Stimulated activated CD8-positive, alpha-beta memory T cell treated with anti-CD3 and anti-CD28 coated beads, Interleukin-15, amount 100 ng/mL, for 4 hours (primary cell): ENCODE measurements at regions not wholly inside any gene's neighbourhood (a gene's known extent, or its start where the extent isn't known, plus 50 kb on each side); places are given as distances from the start of the nearest gene placed in this dataset.
"Not testable (repeated sequence)": the region's sequence is repeated elsewhere in the genome, so short reads cannot be mapped to it uniquely, and the experiment has no call there.

Source experiments
- DNase-seq, 2 donors: peaks; one replicate each; pipeline ENCODE4 v3.0.0-alpha.2; 2020; ENCODE audit warnings: low read depth in 2 of 2

- DNase-seq: no peak
These were observed 435.5 kb downstream of the DTWD2 start for GRCh38 chr5:118552731-118553360.

GRCh38 chr5:118552146-118552545 is 436.2 kb downstream of the DTWD2 start:
- no peak for DNase-seq

- DNase-seq: no peak
These were observed 436.6 kb downstream of the DTWD2 start for GRCh38 chr5:118551716-118552115.

DNA sequence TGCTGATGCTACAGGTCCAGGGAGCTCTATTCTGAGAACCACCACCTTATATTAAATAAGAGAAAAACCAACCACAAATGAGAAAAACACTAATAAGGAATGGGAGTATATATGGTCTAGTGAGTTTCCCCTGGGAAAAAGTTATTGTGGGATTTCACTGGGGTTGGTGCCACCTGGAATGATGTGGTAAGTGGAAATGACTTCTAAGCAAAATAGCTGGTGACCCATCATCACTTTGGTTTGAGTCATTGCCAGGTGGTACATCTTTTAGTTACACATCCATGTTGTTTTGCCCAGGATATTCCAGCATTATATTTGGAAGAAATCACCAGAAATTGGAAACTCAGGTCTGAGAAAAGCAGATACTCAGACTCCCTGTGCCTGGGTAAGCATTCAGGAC is 437.3 kb downstream of the DTWD2 start:
- no peak for DNase-seq

GRCh38 chr5:118548761-118549720 is 439.3 kb downstream of the DTWD2 start:
- DNase-seq: no peak

DNA sequence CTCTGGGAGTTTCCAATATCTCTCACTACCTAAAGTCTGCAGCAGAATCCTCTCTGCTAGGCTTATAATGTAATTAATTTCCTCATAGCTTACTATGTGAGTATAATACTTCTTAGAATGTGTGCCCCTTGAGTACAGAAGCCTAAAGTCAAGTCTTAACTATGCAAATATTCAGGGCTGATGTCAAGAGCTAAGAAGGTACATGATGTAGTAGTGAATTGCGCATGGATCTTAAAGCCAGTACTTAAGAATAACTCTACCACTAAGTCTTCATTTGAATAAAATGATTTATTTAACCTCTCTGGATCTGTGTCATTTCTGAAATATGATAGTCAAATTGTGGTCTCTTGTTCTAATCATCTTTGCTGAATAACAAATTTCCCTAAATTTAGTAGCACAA is 442.9 kb downstream of the DTWD2 start:
- DNase-seq: no peak

DNA sequence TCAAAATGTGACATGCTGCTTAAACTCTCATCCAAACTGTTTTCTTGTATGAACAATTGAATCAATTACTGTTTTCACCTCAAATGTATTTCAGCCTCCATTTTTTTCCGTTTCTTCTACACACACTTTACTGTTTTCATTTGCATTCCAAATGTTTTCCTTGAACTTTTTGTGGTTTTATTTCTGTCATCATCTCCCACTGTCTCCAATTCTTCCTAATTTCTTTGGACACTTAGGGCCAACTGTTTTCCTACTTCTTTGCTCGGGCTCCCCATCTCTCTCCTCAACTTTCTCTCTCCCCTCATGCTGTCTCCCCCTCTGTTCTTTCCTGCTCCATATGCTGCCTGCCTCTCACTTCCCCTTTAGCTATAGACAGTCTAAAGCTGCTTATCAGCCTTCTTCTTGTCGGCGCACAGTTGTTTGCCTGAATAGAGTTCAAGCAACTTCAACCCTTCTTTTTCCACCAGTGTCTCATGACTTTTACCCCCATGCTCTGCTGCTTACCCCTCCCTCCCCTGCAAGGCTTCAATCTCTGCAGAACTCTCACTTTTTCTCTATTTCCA is 443.4 kb downstream of the DTWD2 start:
- no peak for DNase-seq

- no peak for DNase-seq
These were observed 454.4 kb downstream of the DTWD2 start for GRCh38 chr5:118533923-118534322.

- DNase-seq: no peak
These were observed 455.2 kb downstream of the DTWD2 start for GRCh38 chr5:118533156-118533555.

DNA sequence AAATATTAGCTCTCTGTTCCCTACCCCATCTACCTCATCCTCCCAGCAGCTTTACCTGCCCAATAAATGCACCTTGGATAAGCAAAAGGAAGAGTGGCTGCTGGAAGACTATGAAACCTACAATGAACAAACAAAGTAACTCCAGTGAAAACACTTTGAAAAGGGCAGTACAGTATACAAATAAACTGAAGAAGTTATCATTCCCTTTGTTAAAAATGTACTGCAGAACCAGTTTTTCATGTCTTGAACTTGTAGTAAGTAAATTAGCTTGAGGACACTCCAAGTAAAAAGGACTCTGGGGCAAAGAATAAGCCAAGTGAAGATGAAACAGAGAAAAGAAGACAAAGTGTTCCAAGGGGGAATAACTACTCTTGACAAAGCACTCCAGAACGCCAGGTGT is 457.1 kb downstream of the DTWD2 start:
- DNase-seq: no peak

GRCh38 chr5:118529361-118530144 is 458.8 kb downstream of the DTWD2 start:
- no peak for DNase-seq

DNA sequence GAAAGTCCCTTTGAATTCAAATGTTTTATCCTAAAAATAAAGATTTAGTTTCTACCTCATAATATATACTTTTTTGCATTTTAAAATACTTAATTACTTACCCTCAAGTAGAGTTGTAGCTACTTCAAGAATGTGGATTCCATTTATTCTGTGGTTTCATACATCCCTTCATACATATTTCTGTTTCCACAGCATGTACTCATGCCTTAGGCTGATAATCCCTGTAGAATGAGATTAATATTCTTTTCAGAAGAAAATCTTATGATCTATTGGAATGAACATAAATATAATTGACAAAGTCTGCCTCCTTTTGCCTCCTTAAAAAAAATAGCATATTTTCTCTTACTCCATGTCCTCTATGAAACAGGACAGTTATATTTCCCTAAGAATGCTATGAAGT is 465.7 kb downstream of the DTWD2 start:
- DNase-seq: no peak

DNA sequence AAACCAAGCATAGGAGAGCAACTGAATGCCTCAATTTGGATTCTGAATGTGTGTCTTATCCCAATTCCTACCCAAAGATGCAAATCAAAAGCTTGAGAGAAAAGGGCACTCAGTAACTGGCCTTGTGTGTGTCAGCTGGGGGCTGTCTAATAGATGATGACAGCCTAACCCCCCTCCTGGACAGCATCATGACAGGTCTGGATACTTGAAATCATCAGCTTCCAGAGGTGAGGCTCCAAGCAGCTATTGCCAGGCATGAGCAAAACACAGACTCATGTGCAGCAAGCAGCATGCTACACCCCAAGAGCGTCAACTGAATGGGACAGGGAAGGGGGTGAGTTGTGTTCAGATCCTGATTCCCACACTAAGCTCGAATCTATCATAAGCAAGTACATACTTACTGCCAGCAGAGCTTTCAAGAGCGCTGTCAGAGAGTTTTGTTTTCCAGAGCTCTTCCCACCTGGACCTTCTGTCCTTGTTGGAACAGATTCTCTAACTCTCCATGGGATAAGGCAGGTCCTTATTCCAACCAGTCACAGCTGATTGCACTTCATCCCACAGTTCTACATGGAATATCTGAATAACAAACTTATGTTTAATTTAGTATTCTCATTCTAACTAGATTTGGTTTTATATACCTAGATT is 467.5 kb downstream of the DTWD2 start:
- DNase-seq: no peak

DNA sequence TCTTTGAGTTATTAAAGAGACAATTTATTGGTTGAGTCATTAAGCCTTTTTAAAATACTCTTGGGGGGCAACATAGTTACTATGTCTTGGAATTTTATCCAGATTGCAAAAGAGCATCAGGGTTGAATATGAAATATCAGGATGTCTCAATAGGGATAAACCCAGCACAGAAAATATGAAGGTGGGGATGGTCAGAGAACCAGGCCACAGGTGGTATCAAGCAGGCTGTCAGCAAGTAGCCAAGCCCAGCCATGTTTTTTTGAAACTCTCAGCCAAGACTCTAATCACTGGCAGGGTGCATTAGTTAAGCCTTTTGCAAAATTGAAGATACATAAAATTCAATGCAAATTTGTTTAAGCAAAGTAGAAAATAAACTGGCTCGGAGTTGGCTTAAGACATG is 468.9 kb downstream of the DTWD2 start:
- no peak for DNase-seq

- DNase-seq: no peak
These were observed 469.6 kb downstream of the DTWD2 start for GRCh38 chr5:118518720-118519119.

DNA sequence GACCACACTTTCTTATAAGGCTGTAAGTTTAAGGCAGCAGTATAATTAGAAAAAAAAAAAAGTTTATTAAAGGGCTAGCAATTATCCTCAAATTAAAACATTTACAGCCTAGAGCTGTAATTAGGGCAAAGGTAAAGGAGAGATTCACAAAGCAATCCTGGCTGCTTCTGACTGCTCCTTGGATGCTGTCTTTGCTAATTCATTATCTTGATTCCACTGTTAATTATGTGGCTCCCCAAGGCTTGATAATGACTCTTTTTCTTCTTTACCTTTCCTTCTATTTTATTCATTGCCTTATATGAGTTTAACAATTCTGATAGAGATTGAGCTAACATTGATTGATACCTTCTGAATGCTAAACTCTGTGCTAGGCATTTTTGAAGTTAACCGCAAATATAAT is 476.5 kb downstream of the DTWD2 start:
- DNase-seq: no peak

DNA sequence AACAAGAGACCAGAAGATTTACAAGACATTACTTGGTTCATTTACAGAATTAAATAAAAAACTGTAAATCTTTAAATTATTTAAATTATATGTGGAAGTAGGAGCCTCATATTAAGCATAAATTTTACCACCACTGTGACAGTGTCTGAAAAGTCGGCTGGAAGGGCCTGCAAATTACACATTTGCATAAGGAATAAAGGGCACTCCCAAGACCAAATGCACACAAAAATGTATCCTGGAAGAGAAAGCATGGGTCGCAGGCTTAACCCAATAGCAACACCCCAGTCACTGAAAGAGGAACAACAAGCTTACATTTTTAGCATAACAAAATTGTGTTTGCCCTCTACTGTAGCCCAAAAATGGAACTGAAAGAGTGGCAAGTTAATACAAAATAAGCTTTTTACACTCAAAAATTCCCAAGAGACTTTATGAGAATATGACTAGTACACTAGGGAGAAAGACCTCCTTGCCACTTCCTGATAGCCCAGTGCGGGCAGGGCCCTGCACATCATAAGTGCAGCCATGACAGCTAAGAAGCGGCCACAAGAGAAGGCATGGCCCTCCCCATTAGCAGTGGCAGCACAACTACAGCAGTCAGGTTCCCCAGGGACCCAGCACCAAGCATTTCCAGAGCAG is 482.0 kb downstream of the DTWD2 start:
- DNase-seq: no peak

DNA sequence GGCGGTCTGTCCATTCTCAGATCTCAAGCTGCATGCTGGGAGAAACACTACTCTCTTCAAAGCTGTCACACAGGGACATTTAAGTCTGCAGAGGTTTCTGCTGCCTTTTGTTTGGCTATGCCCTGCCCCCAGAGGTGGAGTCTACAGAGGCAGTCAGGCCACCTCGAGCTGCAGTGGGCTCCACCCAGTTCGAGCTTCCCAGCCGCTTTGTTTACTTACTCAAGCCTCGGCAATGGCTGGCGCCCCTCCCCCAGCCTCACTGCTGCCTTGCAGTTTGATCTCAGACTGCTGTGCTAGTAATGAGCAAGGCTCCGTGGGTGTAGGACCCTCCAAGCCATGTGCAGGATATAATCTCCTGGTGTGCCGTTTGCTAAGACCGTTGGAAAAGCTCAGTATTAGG is 486.1 kb downstream of the DTWD2 start:
- DNase-seq: not testable (repeated sequence)

DNA sequence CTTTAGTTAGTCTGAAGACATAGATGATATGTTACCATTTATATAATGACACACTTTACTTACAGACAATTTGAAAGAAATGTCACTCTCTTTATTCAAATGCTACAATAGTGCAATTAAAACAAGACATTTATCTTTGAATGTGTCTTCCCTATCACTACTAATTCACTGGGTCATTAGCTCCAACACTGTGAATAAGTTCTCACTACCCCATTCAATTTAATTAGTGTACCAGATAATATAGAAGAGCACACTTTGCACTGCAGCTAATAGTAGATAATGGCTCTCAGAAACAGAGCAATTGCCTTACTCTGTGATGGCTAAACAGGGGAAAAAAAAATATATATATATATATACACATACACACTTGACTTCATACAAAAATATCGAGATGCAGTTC is 497.0 kb downstream of the DTWD2 start:
- no peak for DNase-seq

- DNase-seq: no peak
These were observed 501.6 kb downstream of the DTWD2 start for GRCh38 chr5:118486647-118487225.

DNA sequence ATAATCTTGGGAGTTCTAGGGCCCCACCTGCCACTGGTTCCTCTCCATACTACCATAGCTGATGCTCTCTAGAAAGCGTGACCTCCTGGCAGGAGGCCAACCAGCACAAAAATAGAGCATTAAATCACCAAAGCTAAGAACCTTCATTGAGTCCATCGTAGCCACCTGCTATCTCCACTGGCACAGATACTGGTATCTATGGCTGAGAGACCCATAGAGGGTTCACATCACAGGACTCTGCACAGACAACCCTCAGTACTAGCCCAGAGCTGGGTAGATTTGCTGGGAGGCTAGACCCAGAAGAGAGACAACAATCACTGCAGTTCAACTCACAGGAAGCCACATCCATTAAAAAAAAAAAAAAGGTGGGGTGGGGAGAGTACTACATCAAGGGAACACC is 509.1 kb downstream of the DTWD2 start:
- no peak for DNase-seq
